GM19023 (cell line): ENCODE measurements at regions not wholly inside any gene's neighbourhood (a gene's known extent, or its start where the extent isn't known, plus 50 kb on each side); places are given as distances from the start of the nearest gene placed in this dataset.

Experiments used
- ATAC-seq: cut with Tn5 transposase; IDR thresholded peaks from one replicate; pipeline ENCODE4 v1.9.1; 2021; ENCODE audit warnings: mild to moderate bottlenecking, moderate library complexity; ENCODE audit not compliant: unreplicated experiment

DNA sequence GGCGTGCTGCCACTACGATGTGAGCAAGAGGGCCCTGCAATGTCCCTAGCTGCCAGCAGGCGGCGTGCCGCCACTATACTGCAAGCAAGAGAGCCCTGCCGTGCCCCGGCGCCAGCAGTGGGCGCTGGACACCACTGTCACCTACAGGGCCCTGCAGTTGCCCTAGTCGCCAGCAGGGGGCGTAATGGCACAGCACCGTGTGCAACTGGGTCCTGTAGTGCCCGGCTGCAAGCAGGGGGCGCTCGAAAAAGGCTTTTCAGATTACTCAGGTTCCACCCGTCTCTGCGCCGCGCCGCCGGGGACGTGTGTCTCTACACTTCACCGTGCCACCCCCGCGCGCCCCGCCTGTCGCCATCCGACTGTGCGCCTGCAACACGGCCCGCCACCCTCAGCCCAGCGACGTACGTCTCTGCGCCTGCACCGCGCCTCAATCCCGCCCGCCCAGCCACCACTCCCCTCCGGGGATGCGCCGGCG, 1356.9 kb downstream of the TMEM121 start:
- ATAC-seq = no peak
